NB4 (cell line): ENCODE measurements at regions not wholly inside any gene's neighbourhood (a gene's known extent, or its start where the extent isn't known, plus 50 kb on each side); places are given as distances from the start of the nearest gene placed in this dataset.

Source experiments
- CTCF ChIP-seq: IDR thresholded peaks from one replicate; pipeline ENCODE4 v1.5.1; 2012; ENCODE audit warnings: low read depth, low read length
- POLR2A ChIP-seq: IDR thresholded peaks from 2 replicates; pipeline ENCODE4 v1.6.1; 2011; ENCODE audit warnings: mild to moderate bottlenecking; ENCODE audit not compliant: insufficient read length; ENCODE audit errors: extremely low read depth

- TF ChIP-seq CTCF (no peak), POLR2A (no peak)
Observed at GRCh38 chr2:136436936-136437335, 319.0 kb upstream of the CXCR4 start.
